Progenitor cell of endocrine pancreas (in vitro differentiated cells): ENCODE measurements at regions not wholly inside any gene's neighbourhood (a gene's known extent, or its start where the extent isn't known, plus 50 kb on each side); places are given as distances from the start of the nearest gene placed in this dataset.

Experiments used
- DNase-seq: peaks from one replicate; pipeline ENCODE4 v3.0.0; 2021; ENCODE audit warnings: low spot score; ENCODE audit not compliant: unreplicated experiment
- H3K27ac Mint-ChIP-seq: 2 replicates; pipeline ENCODE4 v1.8.0; 2021; ENCODE audit warnings: mild to moderate bottlenecking, moderate library complexity, mixed read lengths
- H3K27me3 Mint-ChIP-seq: 2 replicates; pipeline ENCODE4 v1.8.0; 2021; ENCODE audit warnings: mixed read lengths
- H3K36me3 Mint-ChIP-seq: 2 replicates; pipeline ENCODE4 v1.8.0; 2022; ENCODE audit warnings: mixed read lengths; ENCODE audit not compliant: insufficient read depth
- H3K4me1 Mint-ChIP-seq: 2 replicates; pipeline ENCODE4 v1.8.0; 2021; ENCODE audit warnings: low read depth, mixed read lengths
- H3K4me3 Mint-ChIP-seq: 2 replicates; pipeline ENCODE4 v1.8.0; 2021; ENCODE audit warnings: low read depth, mild to moderate bottlenecking, moderate library complexity, mixed read lengths
- H3K9me3 Mint-ChIP-seq: 2 replicates; pipeline ENCODE4 v1.8.0; 2021; ENCODE audit warnings: low read depth, mixed read lengths
- CTCF ChIP-seq: fragments of 200-600 bp; sonication (generic); IDR thresholded peaks from one replicate; pipeline ENCODE4 v1.5.0; 2021; ENCODE audit warnings: antibody characterized with exemption, mild to moderate bottlenecking; ENCODE audit not compliant: unreplicated experiment

GRCh38 chr12:68514807-68515411, 95.8 kb upstream of the RAP1B start:
- Mint-ChIP-seq H3K27me3 (no peaks in the 10 kb centered on the region), H3K36me3 (no peaks in the 10 kb centered on the region), H3K9me3 (no peaks in the 10 kb centered on the region), H3K27ac (peak overlapping the region; percentile 6), H3K4me3 (no peak overlapping the region), H3K4me1 (peaks cover 9% of the 10 kb centered on the region)
- no peak for DNase-seq
- no peak for TF ChIP-seq CTCF

- Mint-ChIP-seq H3K4me3 (no peak overlapping the region), H3K27me3 (no peaks in the 10 kb centered on the region), H3K4me1 (peaks cover 9% of the 10 kb centered on the region), H3K36me3 (no peaks in the 10 kb centered on the region), H3K27ac (no peak overlapping the region), H3K9me3 (no peaks in the 10 kb centered on the region)
- no peak for DNase-seq
- TF ChIP-seq CTCF = no peak
These were observed 94.9 kb upstream of the RAP1B start for GRCh38 chr12:68515793-68516192.

GRCh38 chr12:68521321-68521839, 89.3 kb upstream of the RAP1B start:
- no peak for TF ChIP-seq CTCF
- peaks cover 1% of the 10 kb centered on the region for H3K4me1 Mint-ChIP-seq

GRCh38 chr12:68521848-68522502, 88.7 kb upstream of the RAP1B start:
- TF ChIP-seq CTCF = no peak
- DNase-seq = no peak
- H3K9me3 Mint-ChIP-seq = peaks cover 3% of the 10 kb centered on the region
- H3K27me3 Mint-ChIP-seq = no peaks in the 10 kb centered on the region
- no peak overlapping the region for H3K4me3 Mint-ChIP-seq
- no peak overlapping the region for H3K27ac Mint-ChIP-seq
- H3K36me3 Mint-ChIP-seq = no peaks in the 10 kb centered on the region
- peaks cover 1% of the 10 kb centered on the region for H3K4me1 Mint-ChIP-seq

More at GRCh38 chr12:68521321-68521839, 89.3 kb upstream of the RAP1B start:
- H3K9me3 Mint-ChIP-seq = peaks cover 3% of the 10 kb centered on the region
- no peaks in the 10 kb centered on the region for H3K36me3 Mint-ChIP-seq
- H3K4me3 Mint-ChIP-seq = no peak overlapping the region
- H3K27me3 Mint-ChIP-seq = no peaks in the 10 kb centered on the region
- no peak overlapping the region for H3K27ac Mint-ChIP-seq
- no peak for DNase-seq

- H3K4me3 Mint-ChIP-seq = no peak overlapping the region
- H3K27me3 Mint-ChIP-seq = no peaks in the 10 kb centered on the region
- no peak overlapping the region for H3K27ac Mint-ChIP-seq
- no peaks in the 10 kb centered on the region for H3K4me1 Mint-ChIP-seq
- peaks cover 7% of the 10 kb centered on the region for H3K9me3 Mint-ChIP-seq
- no peaks in the 10 kb centered on the region for H3K36me3 Mint-ChIP-seq
- TF ChIP-seq CTCF = no peak
- no peak for DNase-seq
These were observed 81.2 kb upstream of the RAP1B start for GRCh38 chr12:68529466-68529865.
